ENCODE measurements at regions not wholly inside any gene's neighbourhood (a gene's known extent, or its start where the extent isn't known, plus 50 kb on each side); places are given as distances from the start of the nearest gene placed in this dataset.

DNA sequence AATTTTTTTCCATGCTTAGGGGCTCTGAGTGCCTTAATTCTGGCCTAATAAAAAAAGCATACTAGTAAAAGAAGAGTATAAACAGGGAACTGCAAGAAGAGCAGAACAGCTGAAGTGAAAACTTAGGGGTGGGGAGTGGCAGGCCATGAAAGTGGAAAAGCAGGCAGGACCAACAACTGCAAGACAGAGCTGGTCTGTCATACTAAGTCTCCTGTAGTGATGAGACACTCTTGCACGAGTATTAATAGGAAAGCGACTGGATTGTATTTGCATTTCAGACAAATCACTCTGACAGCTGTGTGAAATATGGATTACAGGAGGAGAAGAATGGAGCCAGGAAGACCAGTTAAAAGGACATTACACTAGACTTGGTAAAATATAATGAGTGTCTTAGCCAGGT, 449.9 kb downstream of the NUF2 start:
- H3K9me3 ChIP-seq: no peaks in the 10 kb centered on the region
- intact Hi-C loops (cut with DNase I; ENCODE audit: low total_unique reads): no loop called here

DNA sequence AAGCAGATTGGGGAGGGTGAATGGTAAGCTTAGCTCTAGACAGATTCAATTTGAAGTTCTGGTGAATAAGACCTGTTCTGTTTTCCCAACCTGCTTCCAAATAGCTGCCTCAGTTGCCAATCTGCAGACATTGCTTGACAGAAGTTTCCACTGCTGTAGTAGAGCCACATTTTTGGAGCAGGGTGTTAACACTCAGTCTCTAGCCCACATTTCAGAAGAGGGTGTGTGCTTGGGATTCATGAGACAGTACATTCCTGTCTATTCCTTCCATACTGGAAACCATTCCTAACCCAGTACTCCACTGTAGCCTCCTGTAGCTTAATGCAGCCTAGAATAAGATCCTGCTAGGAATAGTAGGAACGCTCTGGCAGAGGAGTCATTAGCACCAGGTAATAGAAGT, 450.5 kb downstream of the NUF2 start:
- H3K9me3 ChIP-seq: no peaks in the 10 kb centered on the region
- intact Hi-C loops (cut with DNase I; ENCODE audit: low total_unique reads): no loop called here

More for the DNA sequence above, 449.9 kb downstream of the NUF2 start:
- no peaks in the 10 kb centered on the region for H3K27me3 ChIP-seq
- DNase-seq (ENCODE audit: low spot score in 2 of 2): no peak
- no peak overlapping the region for H3K4me3 ChIP-seq
- no peaks in the 10 kb centered on the region for H3K36me3 ChIP-seq
- no peak overlapping the region for H3K27ac ChIP-seq
- no peaks in the 10 kb centered on the region for H3K4me1 ChIP-seq
- TF ChIP-seq POLR2AphosphoS5 (IDR thresholded peaks at IDR 0.05): no peak
- TF ChIP-seq POLR2A (IDR thresholded peaks at IDR 0.05): no peak
- TF ChIP-seq, protein P1, sequence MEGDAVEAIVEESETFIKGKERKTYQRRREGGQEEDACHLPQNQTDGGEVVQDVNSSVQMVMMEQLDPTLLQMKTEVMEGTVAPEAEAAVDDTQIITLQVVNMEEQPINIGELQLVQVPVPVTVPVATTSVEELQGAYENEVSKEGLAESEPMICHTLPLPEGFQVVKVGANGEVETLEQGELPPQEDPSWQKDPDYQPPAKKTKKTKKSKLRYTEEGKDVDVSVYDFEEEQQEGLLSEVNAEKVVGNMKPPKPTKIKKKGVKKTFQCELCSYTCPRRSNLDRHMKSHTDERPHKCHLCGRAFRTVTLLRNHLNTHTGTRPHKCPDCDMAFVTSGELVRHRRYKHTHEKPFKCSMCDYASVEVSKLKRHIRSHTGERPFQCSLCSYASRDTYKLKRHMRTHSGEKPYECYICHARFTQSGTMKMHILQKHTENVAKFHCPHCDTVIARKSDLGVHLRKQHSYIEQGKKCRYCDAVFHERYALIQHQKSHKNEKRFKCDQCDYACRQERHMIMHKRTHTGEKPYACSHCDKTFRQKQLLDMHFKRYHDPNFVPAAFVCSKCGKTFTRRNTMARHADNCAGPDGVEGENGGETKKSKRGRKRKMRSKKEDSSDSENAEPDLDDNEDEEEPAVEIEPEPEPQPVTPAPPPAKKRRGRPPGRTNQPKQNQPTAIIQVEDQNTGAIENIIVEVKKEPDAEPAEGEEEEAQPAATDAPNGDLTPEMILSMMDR (IDR thresholded peaks at IDR 0.05): no peak

DNA sequence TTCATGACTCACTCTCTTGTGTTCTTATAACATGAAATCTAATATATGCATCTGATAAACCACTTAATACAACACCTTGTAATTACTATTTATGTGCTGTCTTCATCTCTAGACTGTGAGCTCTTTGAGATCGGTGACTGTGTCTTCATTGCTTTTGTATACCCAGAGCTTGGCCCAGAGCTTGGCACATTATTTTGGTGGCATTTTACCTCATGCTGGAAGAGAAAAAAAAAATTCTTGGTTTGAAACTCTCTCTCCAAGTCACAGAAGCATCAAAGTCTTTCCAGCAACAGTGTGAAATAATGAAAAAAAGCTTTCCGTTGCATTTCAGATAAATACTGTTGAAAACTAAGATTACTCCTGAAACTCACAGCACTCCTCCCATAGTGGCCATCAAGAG, 451.6 kb downstream of the NUF2 start:
- H3K9me3 ChIP-seq: peaks cover 0 to 5% of the 10 kb centered on the region in 2 donors
- TF ChIP-seq POLR2AphosphoS5 (IDR thresholded peaks at IDR 0.05) (no peak), POLR2A (IDR thresholded peaks at IDR 0.05) (no peak)
- TF ChIP-seq, protein P1 (IDR thresholded peaks at IDR 0.05): no peak
- no peak overlapping the region for H3K27ac ChIP-seq
- no peak overlapping the region for H3K4me3 ChIP-seq
- H3K36me3 ChIP-seq: no peaks in the 10 kb centered on the region
- no peaks in the 10 kb centered on the region for H3K4me1 ChIP-seq
- DNase-seq (ENCODE audit: low spot score in 2 of 2): no peak
- H3K27me3 ChIP-seq: no peaks in the 10 kb centered on the region
- intact Hi-C loops (cut with DNase I; ENCODE audit: low total_unique reads): no loop called here

More for the DNA sequence above, 450.5 kb downstream of the NUF2 start:
- Histone ChIP-seq H3K36me3 (no peaks in the 10 kb centered on the region), H3K4me1 (no peaks in the 10 kb centered on the region), H3K27me3 (no peaks in the 10 kb centered on the region), H3K4me3 (no peak overlapping the region), H3K27ac (no peak overlapping the region)
- TF ChIP-seq POLR2AphosphoS5 (IDR thresholded peaks at IDR 0.05): no peak
- DNase-seq (ENCODE audit: low spot score in 2 of 2): no peak

DNA sequence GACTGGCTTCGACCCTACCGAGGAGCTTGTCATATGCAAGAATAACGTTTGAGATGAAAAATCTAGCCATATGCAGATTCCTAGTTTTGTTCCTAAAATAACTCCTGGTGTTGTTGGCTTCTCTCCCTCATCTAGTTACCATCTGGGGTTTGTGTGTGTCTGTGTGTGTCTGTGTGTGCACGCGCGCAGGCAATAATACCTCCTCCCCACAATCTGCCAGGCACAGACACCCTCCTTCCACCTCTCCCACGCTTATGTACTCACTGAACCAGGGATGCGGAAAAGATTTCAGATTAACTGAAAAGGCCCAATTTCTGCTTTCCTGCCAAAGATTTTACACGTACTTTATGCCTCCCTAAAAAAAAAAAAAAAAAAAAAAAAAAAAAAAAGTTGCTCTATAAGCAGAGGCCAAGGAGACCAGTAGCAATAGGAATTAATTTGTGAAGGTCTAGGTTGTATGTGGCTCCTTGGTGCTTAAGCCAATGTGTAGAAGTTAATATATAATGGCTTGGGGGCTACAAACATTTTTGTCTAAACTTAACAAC, 452.7 kb downstream of the NUF2 start:
- no peak for DNase-seq (ENCODE audit: low spot score in 2 of 2)
- no peaks in the 10 kb centered on the region for H3K27me3 ChIP-seq
- no peaks in the 10 kb centered on the region for H3K4me1 ChIP-seq
- H3K36me3 ChIP-seq: no peaks in the 10 kb centered on the region
- TF ChIP-seq POLR2A (IDR thresholded peaks at IDR 0.05) (no peak), POLR2AphosphoS5 (IDR thresholded peaks at IDR 0.05) (no peak)
- TF ChIP-seq, protein P1 (IDR thresholded peaks at IDR 0.05): no peak
- no peak overlapping the region for H3K4me3 ChIP-seq
- H3K9me3 ChIP-seq: peaks cover 0 to 5% of the 10 kb centered on the region in 2 donors
- intact Hi-C loops (cut with DNase I; ENCODE audit: low total_unique reads): no loop called here
- H3K27ac ChIP-seq: no peak overlapping the region

DNA sequence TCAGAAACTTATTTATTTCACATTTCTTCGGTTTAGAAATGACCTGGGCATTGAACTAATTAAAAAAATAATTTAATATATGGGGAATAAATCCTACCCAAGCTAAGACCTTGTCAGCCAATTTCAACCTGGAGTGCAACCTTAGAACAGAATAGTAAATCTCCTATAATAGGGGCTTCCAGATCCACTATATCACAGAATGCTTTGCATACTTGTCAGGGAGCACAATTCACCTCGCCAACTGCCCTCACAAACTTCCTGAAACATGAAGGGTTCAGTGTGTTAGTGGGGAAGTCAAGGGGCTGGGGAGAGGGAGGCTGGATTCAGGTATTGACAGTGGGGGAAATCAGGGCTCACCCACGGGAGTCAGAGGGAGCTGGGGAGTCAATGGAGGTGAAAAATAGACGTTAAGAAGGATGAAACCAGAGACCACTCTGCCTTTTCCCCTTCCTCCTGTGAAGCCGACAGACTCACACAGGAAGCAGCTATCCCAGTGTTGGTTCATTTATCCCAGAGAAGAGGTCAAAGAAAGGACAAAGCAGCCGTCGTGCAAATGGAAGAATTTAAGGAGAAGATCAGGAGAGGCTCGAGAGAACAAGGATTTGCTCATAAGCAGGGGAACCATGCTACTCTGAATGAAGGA, 453.3 kb downstream of the NUF2 start:
- intact Hi-C loops (cut with DNase I; ENCODE audit: low total_unique reads): no loop called here
- Histone ChIP-seq H3K4me1 (no peaks in the 10 kb centered on the region), H3K27me3 (no peaks in the 10 kb centered on the region), H3K27ac (no peak overlapping the region), H3K4me3 (no peak overlapping the region), H3K36me3 (no peaks in the 10 kb centered on the region), H3K9me3 (peaks cover 2 to 5% of the 10 kb centered on the region in 2 donors)
- TF ChIP-seq POLR2AphosphoS5 (IDR thresholded peaks at IDR 0.05): no peak
- no peak for TF ChIP-seq POLR2A (IDR thresholded peaks at IDR 0.05)
- TF ChIP-seq, protein P1 (IDR thresholded peaks at IDR 0.05): no peak
- DNase-seq (ENCODE audit: low spot score in 2 of 2): no peak
